Suprapubic skin (tissue), 4 donors: ENCODE measurements at regions not wholly inside any gene's neighbourhood (a gene's known extent, or its start where the extent isn't known, plus 50 kb on each side); places are given as distances from the start of the nearest gene placed in this dataset.

Experiments used
- DNase-seq, 2 donors: peaks; one replicate each; pipeline ENCODE4 v3.0.0-alpha.2; 2019; ENCODE audit warnings: low spot score in 2 of 2
- H3K27ac ChIP-seq: fragments of 200-600 bp; sonication (generic); one replicate; pipeline ENCODE4 v1.5.1; 2019
- H3K27me3 ChIP-seq: fragments of 200-600 bp; sonication (generic); one replicate; pipeline ENCODE4 v1.5.1; 2019
- H3K36me3 ChIP-seq: fragments of 200-600 bp; sonication (generic); one replicate; pipeline ENCODE4 v1.5.1; 2019
- H3K4me1 ChIP-seq: fragments of 200-600 bp; sonication (generic); one replicate; pipeline ENCODE4 v1.5.1; 2019
- H3K4me3 ChIP-seq: fragments of 200-600 bp; sonication (generic); one replicate; pipeline ENCODE4 v1.5.1; 2019; ENCODE audit warnings: mild to moderate bottlenecking
- H3K9me3 ChIP-seq: fragments of 200-600 bp; sonication (generic); one replicate; pipeline ENCODE4 v1.5.1; 2019
- EP300 ChIP-seq: sonication (generic); formaldehyde crosslinking; IDR thresholded peaks from one replicate; pipeline ENCODE4 v1.6.1; 2017; ENCODE audit warnings: antibody characterized with exemption
- POLR2A ChIP-seq, 2 donors: fragments of 450-650 bp; IDR thresholded peaks; one replicate each; pipeline ENCODE4 v1.6.1; 2017; ENCODE audit warnings: antibody characterized with exemption in 2 of 2, mild to moderate bottlenecking in 2 of 2, moderate library complexity in 2 of 2
- POLR2AphosphoS5 ChIP-seq, 3 donors: sonication (generic); formaldehyde crosslinking; IDR thresholded peaks; one replicate each; pipeline ENCODE4 v1.6.1; 2017; ENCODE audit warnings: antibody characterized with exemption in 3 of 3
- WGBS: methylation state at CpG from one replicate; pipeline ENCODE4 v1.1.5; 2018; 5-methylcytosine and 5-hydroxymethylcytosine counted together
- TF ChIP-seq, protein P1 (sequence below), 2 donors: fragments of 200-600 bp in 1 of 2; fragments of 450-650 bp in 1 of 2; sonication (generic) in 1 of 2; IDR thresholded peaks; one replicate each; pipeline ENCODE4 v1.5.1; 2016 to 2019; ENCODE audit warnings: antibody characterized with exemption in 2 of 2, mild to moderate bottlenecking in 1 of 2, moderate library complexity in 1 of 2

DNA sequence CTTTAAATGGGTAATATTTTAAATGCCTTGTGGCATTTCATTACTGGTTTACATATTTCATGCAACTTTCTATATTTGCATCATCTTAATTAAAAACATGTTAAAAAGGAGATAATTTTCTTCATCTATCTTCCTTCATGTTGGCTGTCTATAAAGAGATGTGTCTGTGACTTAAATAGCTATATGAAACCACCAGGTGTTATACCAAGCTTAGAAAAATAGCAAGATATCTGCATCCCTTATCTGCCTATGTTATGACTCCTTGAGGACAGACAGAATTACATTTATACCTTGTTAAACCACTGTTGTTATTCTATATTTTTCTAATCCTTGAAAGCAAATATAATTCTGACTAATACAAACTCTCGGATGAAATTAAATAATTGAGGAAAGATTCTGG is 763.8 kb upstream of the GALNTL6 start:
- Histone ChIP-seq H3K27ac (no peak overlapping the region), H3K36me3 (no peaks in the 10 kb centered on the region), H3K4me1 (no peaks in the 10 kb centered on the region), H3K4me3 (no peak overlapping the region), H3K9me3 (no peaks in the 10 kb centered on the region), H3K27me3 (no peaks in the 10 kb centered on the region)
- 94% methylated on average over 1 of the region's 1 CpG for WGBS
- no peak for DNase-seq
- TF ChIP-seq, protein P1, sequence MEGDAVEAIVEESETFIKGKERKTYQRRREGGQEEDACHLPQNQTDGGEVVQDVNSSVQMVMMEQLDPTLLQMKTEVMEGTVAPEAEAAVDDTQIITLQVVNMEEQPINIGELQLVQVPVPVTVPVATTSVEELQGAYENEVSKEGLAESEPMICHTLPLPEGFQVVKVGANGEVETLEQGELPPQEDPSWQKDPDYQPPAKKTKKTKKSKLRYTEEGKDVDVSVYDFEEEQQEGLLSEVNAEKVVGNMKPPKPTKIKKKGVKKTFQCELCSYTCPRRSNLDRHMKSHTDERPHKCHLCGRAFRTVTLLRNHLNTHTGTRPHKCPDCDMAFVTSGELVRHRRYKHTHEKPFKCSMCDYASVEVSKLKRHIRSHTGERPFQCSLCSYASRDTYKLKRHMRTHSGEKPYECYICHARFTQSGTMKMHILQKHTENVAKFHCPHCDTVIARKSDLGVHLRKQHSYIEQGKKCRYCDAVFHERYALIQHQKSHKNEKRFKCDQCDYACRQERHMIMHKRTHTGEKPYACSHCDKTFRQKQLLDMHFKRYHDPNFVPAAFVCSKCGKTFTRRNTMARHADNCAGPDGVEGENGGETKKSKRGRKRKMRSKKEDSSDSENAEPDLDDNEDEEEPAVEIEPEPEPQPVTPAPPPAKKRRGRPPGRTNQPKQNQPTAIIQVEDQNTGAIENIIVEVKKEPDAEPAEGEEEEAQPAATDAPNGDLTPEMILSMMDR (IDR thresholded peaks at IDR 0.05) = no peak
- no peak for TF ChIP-seq POLR2AphosphoS5 (IDR thresholded peaks at IDR 0.05)
- no peak for TF ChIP-seq POLR2A (IDR thresholded peaks at IDR 0.05)
- no peak for TF ChIP-seq EP300

DNA sequence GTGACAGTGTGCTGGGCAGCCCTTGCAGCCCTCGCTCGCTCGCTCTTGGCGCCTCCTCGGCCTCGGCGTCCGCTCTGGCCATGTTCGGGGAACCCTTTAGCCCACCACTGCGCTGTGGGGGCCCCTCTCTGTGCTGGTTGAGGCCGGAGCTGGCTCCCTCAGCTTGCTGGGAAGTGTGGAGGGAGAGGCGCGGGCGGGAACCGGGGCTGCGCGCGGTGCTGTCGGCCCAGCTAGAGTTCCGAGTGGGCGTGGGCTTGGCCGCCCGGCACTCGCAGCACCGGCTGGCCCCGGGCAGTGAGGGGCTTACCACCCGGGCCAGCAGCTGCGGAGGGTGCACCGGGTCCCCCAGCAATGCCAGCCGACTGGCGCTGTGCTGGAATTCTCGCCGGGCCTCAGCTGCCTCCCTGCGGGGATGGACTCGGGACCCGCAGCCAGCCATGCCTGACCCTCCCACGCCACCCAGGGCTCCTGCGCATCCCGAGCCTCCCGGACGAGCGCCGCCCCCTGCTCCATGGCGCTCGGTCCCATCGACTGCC is 770.1 kb upstream of the GALNTL6 start:
- no peaks in the 10 kb centered on the region for H3K27me3 ChIP-seq
- no peaks in the 10 kb centered on the region for H3K36me3 ChIP-seq
- H3K27ac ChIP-seq = no peak overlapping the region
- DNase-seq = peak in 1 of 2 donors; percentile 71
- no peaks in the 10 kb centered on the region for H3K4me1 ChIP-seq
- 96% methylated on average over 33 of the region's 46 CpGs for WGBS
- no peak for TF ChIP-seq POLR2A (IDR thresholded peaks at IDR 0.05)
- no peak for TF ChIP-seq EP300
- TF ChIP-seq, protein P1 (IDR thresholded peaks at IDR 0.05) = no peak
- no peak for TF ChIP-seq POLR2AphosphoS5 (IDR thresholded peaks at IDR 0.05)
- no peaks in the 10 kb centered on the region for H3K9me3 ChIP-seq
- H3K4me3 ChIP-seq = no peak overlapping the region

DNA sequence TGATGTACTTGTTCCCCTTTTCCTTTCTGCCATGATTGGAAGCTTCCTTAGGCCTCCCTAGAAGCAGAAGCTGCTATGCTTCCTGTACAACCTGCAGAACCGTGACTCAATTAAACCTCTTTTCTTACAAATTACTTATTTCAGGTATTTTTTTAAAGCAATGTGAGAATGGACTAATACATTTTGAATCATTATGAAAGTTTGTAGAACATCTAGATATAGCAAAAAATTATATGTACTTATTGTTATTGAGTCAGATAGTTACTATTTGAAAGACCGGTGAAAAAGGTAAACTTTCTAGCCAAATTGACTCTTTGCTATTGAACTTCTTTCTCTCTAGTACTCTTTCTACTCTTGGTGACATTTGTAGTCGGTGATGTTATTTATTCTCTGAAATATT is 777.3 kb upstream of the GALNTL6 start:
- no peaks in the 10 kb centered on the region for H3K9me3 ChIP-seq
- WGBS = 93% methylated on average over 3 of the region's 3 CpGs
- H3K27ac ChIP-seq = no peak overlapping the region
- no peaks in the 10 kb centered on the region for H3K27me3 ChIP-seq
- no peak for DNase-seq
- H3K36me3 ChIP-seq = no peaks in the 10 kb centered on the region
- TF ChIP-seq, protein P1 (IDR thresholded peaks at IDR 0.05) = no peak
- no peak for TF ChIP-seq EP300
- no peak for TF ChIP-seq POLR2A (IDR thresholded peaks at IDR 0.05)
- TF ChIP-seq POLR2AphosphoS5 (IDR thresholded peaks at IDR 0.05) = no peak
- no peaks in the 10 kb centered on the region for H3K4me1 ChIP-seq
- H3K4me3 ChIP-seq = no peak overlapping the region

DNA sequence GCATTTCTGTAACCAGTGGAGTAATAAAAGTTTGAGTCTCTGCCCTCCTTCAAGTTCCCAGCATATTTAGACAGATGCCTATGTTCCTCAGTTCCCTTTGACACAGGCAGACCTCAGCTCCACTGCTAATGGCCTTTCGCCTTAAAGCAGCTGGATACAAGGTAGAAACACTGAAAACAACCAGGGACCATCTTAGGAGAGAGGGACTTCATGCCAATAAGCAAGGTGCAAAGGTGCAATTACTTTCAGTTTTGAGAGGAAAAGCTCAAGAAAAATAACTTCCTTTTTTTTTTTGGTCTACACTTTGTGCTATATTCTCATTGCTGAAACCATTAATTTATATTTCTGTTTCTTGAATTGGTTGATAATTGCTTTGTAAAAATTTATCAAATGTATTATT is 781.9 kb upstream of the GALNTL6 start:
- no peak for DNase-seq
- 94% methylated on average over 1 of the region's 1 CpG for WGBS
- TF ChIP-seq EP300 = no peak
- no peak for TF ChIP-seq POLR2AphosphoS5 (IDR thresholded peaks at IDR 0.05)
- TF ChIP-seq POLR2A (IDR thresholded peaks at IDR 0.05) = no peak
- TF ChIP-seq, protein P1 (IDR thresholded peaks at IDR 0.05) = no peak

DNA sequence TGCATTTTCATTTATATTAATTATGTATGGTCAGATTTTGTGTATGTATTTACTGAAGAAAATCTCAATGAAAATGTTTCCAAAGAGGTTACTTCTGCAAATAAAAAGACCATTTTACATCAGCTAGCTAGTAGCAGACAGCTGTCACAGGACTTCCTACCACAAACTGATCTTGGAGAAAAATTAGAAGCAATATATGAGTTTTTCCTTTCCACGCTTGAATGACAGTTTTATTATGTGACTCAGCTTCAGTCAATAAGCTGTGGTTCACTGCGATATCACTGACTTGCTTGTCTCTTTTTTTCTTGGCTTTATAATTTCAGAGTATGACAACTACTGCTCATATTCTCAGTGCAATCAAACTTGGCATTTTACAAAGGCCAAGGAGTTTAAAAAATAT is 787.4 kb upstream of the GALNTL6 start:
- H3K27ac ChIP-seq = no peak overlapping the region
- H3K4me1 ChIP-seq = no peaks in the 10 kb centered on the region
- H3K9me3 ChIP-seq = no peaks in the 10 kb centered on the region
- TF ChIP-seq POLR2AphosphoS5 (IDR thresholded peaks at IDR 0.05) = no peak
- TF ChIP-seq EP300 = no peak
- no peak for TF ChIP-seq POLR2A (IDR thresholded peaks at IDR 0.05)
- TF ChIP-seq, protein P1 (IDR thresholded peaks at IDR 0.05) = no peak
- WGBS = 42% methylated on average over 2 of the region's 2 CpGs
- no peaks in the 10 kb centered on the region for H3K36me3 ChIP-seq
- no peak for DNase-seq
- no peak overlapping the region for H3K4me3 ChIP-seq
- H3K27me3 ChIP-seq = no peaks in the 10 kb centered on the region

More for the DNA sequence above, 781.9 kb upstream of the GALNTL6 start:
- H3K4me3 ChIP-seq = no peak overlapping the region
- no peak overlapping the region for H3K27ac ChIP-seq
- H3K36me3 ChIP-seq = no peaks in the 10 kb centered on the region
- H3K4me1 ChIP-seq = no peaks in the 10 kb centered on the region
- H3K9me3 ChIP-seq = no peaks in the 10 kb centered on the region
- no peaks in the 10 kb centered on the region for H3K27me3 ChIP-seq
